Gastroesophageal sphincter (tissue), 4 donors: ENCODE measurements at regions not wholly inside any gene's neighbourhood (a gene's known extent, or its start where the extent isn't known, plus 50 kb on each side); places are given as distances from the start of the nearest gene placed in this dataset.
A peak's percentile ranks its signal among the peaks of the same experiment; 100 is the strongest.

Source experiments
- ATAC-seq: fragments of 150-250 bp; one replicate; pipeline ENCODE4 v1.9.1; 2016; ENCODE audit warnings: mild to moderate bottlenecking, moderate library complexity
- H3K27ac ChIP-seq, 4 donors: fragments of 200-600 bp; sonication (generic) in 3 of 4; 1 replicate in 3 of 4; 2 replicates in 1 of 4; pipeline ENCODE4 v1.5.1; 2016 to 2019
- H3K27me3 ChIP-seq: fragments of 200-600 bp; sonication (generic); one replicate; pipeline ENCODE4 v1.5.1; 2019
- H3K36me3 ChIP-seq, 2 donors: fragments of 200-600 bp; sonication (generic); one replicate each; pipeline ENCODE4 v1.5.1; 2019; ENCODE audit warnings: control low read depth in 1 of 2
- H3K4me1 ChIP-seq, 3 donors: fragments of 200-600 bp; sonication (generic); 1 replicate in 2 of 3; 2 replicates in 1 of 3; pipeline ENCODE4 v1.5.1; 2016 to 2019; ENCODE audit warnings: control low read depth in 2 of 3
- H3K4me3 ChIP-seq, 2 donors: fragments of 200-600 bp; sonication (generic); one replicate each; pipeline ENCODE4 v1.5.1; 2019; ENCODE audit warnings: mild to moderate bottlenecking in 1 of 2, moderate library complexity in 1 of 2
- H3K9me3 ChIP-seq, 3 donors: fragments of 200-600 bp; sonication (generic); one replicate each; pipeline ENCODE4 v1.5.1; 2017 to 2019; ENCODE audit warnings: control low read depth in 2 of 3
- CTCF ChIP-seq, 4 experiments: fragments of 200-600 bp in 2 of 4; fragments of 450-650 bp in 2 of 4; sonication (generic) in 1 of 4; IDR thresholded peaks; one replicate each; pipeline ENCODE4 v1.5.1; 2017 to 2019; ENCODE audit warnings: antibody characterized with exemption in 4 of 4, mild to moderate bottlenecking in 2 of 4, moderate library complexity in 2 of 4
- EP300 ChIP-seq: sonication (generic); formaldehyde crosslinking; IDR thresholded peaks from one replicate; pipeline ENCODE4 v1.6.1; 2017; ENCODE audit warnings: antibody characterized with exemption, mild to moderate bottlenecking
- POLR2A ChIP-seq, 2 donors: fragments of 450-650 bp; IDR thresholded peaks; one replicate each; pipeline ENCODE4 v1.6.1; 2017; ENCODE audit warnings: antibody characterized with exemption in 2 of 2, mild to moderate bottlenecking in 2 of 2, moderate library complexity in 1 of 2
- POLR2AphosphoS5 ChIP-seq: sonication (generic); formaldehyde crosslinking; IDR thresholded peaks from one replicate; pipeline ENCODE4 v1.6.1; 2017; ENCODE audit warnings: antibody characterized with exemption
- WGBS, 2 donors: methylation state at CpG; one replicate each; pipeline ENCODE4 v1.1.5; 2018; ENCODE audit warnings: low coverage in 1 of 2; 5-methylcytosine and 5-hydroxymethylcytosine counted together

GRCh38 chr6:6746333-6746969 lies 157.9 kb downstream of the LY86 start:
- Histone ChIP-seq H3K27ac (no peak overlapping the region), H3K4me3 (no peak overlapping the region), H3K36me3 (no peaks in the 10 kb centered on the region), H3K4me1 (peaks cover 0 to 22% (median 15%) of the 10 kb centered on the region in 3 donors), H3K27me3 (no peaks in the 10 kb centered on the region), H3K9me3 (no peaks in the 10 kb centered on the region)
- no peak for TF ChIP-seq EP300
- TF ChIP-seq POLR2AphosphoS5, result no peak
- no peak for TF ChIP-seq POLR2A (IDR thresholded peaks at IDR 0.05)
- TF ChIP-seq CTCF (IDR thresholded peaks at IDR 0.05), result no peak
- WGBS, 2 donors, result no CpG with 5 or more reads among the region's 15 CpGs
- ATAC-seq, result no peak

- no peaks in the 10 kb centered on the region for H3K27me3 ChIP-seq
These were observed 158.4 kb downstream of the LY86 start for GRCh38 chr6:6746970-6747338.

DNA sequence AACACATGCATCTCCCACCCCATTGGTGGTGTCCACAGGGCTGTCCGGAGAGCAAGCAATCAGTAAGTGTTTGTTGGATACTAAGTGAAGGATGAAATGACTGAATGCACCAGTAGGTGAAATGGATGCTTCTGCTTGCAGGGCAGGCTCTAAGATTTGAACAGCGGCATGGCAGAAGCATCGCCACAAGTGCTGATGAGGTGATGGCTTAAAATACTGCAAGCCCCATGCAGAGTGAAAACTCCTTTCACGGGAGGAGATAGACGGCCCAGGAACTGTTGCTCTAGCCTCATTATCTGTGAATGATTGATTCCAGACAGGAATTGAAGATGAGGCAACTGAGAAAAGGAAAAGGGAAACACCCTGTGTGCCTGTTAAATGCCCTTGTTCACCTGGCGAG lies 158.9 kb downstream of the LY86 start:
- Histone ChIP-seq H3K4me1 (peaks cover 0 to 31% (median 21%) of the 10 kb centered on the region in 3 donors), H3K9me3 (no peaks in the 10 kb centered on the region), H3K36me3 (no peaks in the 10 kb centered on the region), H3K27me3 (no peaks in the 10 kb centered on the region), H3K27ac (no peak overlapping the region), H3K4me3 (no peak overlapping the region)
- TF ChIP-seq POLR2AphosphoS5, result no peak
- TF ChIP-seq EP300, result no peak
- no peak for TF ChIP-seq POLR2A (IDR thresholded peaks at IDR 0.05)
- TF ChIP-seq CTCF (IDR thresholded peaks at IDR 0.05), result no peak
- 80 to 82% methylated on average over 4 to 6 of the region's 6 CpGs for whole genome bisulfite sequencing, 2 donors
- ATAC-seq, result no peak

More at GRCh38 chr6:6746970-6747338, 158.4 kb downstream of the LY86 start:
- 94 to 100% methylated on average over 2 of the region's 3 CpGs for WGBS, 2 donors
- Histone ChIP-seq H3K9me3 (no peaks in the 10 kb centered on the region), H3K4me3 (no peak overlapping the region), H3K36me3 (no peaks in the 10 kb centered on the region), H3K27ac (no peak overlapping the region), H3K4me1 (peaks cover 0 to 27% (median 18%) of the 10 kb centered on the region in 3 donors)
- ATAC-seq, result no peak
- TF ChIP-seq EP300 (no peak), POLR2AphosphoS5 (no peak), CTCF (IDR thresholded peaks at IDR 0.05) (no peak), POLR2A (IDR thresholded peaks at IDR 0.05) (no peak)

DNA sequence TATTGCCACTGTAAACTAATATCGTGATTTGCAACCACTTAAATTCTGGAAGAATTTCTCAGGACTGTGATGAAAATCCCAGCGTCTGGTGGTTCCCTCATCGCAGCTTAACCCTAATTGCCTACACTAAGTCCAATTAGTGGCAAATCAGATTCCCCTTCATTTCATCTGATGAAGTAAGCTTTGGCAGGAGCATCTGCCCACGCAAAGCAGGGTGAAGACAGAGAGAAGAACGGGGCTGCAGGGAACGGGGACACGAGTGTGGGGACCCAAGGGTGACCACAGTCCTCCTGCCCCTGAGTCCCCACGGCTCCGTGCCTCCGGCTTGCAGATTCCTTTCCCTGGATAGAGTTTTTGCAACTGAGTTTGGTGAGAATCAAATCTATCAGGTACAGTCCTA lies 159.5 kb downstream of the LY86 start:
- TF ChIP-seq POLR2A (IDR thresholded peaks at IDR 0.05) (no peak), POLR2AphosphoS5 (no peak), CTCF (IDR thresholded peaks at IDR 0.05) (no peak), EP300 (no peak)
- Histone ChIP-seq H3K4me1 (peaks cover 0 to 33% (median 21%) of the 10 kb centered on the region in 3 donors), H3K36me3 (no peaks in the 10 kb centered on the region), H3K9me3 (no peaks in the 10 kb centered on the region), H3K4me3 (no peak overlapping the region), H3K27me3 (no peaks in the 10 kb centered on the region), H3K27ac (no peak overlapping the region)
- 86 to 91% methylated on average over 2 to 5 of the region's 10 CpGs for WGBS, 2 donors
- ATAC-seq, result no peak

- no peaks in the 10 kb centered on the region for H3K36me3 ChIP-seq
- peak overlapping the region in 3 of 4 donors; percentile 36 to 65 (median 53) for H3K27ac ChIP-seq
- ATAC-seq, result peak; percentile 78
- WGBS, 2 donors, result 25 to 37% methylated on average over 3 to 5 of the region's 19 CpGs
- peaks cover 0 to 33% (median 21%) of the 10 kb centered on the region in 3 donors for H3K4me1 ChIP-seq
- no peaks in the 10 kb centered on the region for H3K9me3 ChIP-seq
- TF ChIP-seq POLR2A (IDR thresholded peaks at IDR 0.05) (no peak), POLR2AphosphoS5 (peak; percentile 29), CTCF (IDR thresholded peaks at IDR 0.05) (no peak)
- peak overlapping the region in 1 of 2 donors; percentile 9 for H3K4me3 ChIP-seq
- peaks cover 1% of the 10 kb centered on the region for H3K27me3 ChIP-seq
These were observed 161.4 kb downstream of the LY86 start for GRCh38 chr6:6749702-6750491.
